Natural killer cell treated with Interleukin-12 subunit alpha and Interleukin-12 subunit beta and Interleukin-15 and Interleukin-18, amount 100 ng/mL, for 72 hours (primary cell): ENCODE measurements at regions not wholly inside any gene's neighbourhood (a gene's known extent, or its start where the extent isn't known, plus 50 kb on each side); places are given as distances from the start of the nearest gene placed in this dataset.

Source experiments
- ATAC-seq, 2 donors: fragments of 150-1000 bp; cut with Tn5 transposase in 1 of 2; sonication (Bioruptor Pico), chemical (Tn5 transposase) in 1 of 2; 2 replicates each; pipeline ENCODE4 v1.10.0; 2021
- DNase-seq: peaks from one replicate; pipeline ENCODE4 v3.0.0; 2022; ENCODE audit warnings: low spot score
- H3K27ac Mint-ChIP-seq, 2 donors: 1 replicate in 1 of 2; 2 replicates in 1 of 2; pipeline ENCODE4 v1.8.0; 2022; ENCODE audit warnings: mixed read lengths in 2 of 2, mild to moderate bottlenecking in 1 of 2, moderate library complexity in 1 of 2
- H3K27me3 Mint-ChIP-seq, 2 donors: 1 replicate in 1 of 2; 2 replicates in 1 of 2; pipeline ENCODE4 v1.8.0; 2022; ENCODE audit warnings: mixed read lengths in 2 of 2
- H3K36me3 Mint-ChIP-seq: one replicate; pipeline ENCODE4 v1.8.0; 2022; ENCODE audit warnings: mixed read lengths
- H3K4me1 Mint-ChIP-seq, 2 donors: 1 replicate in 1 of 2; 2 replicates in 1 of 2; pipeline ENCODE4 v1.8.0; 2022; ENCODE audit warnings: low read depth in 2 of 2, mixed read lengths in 2 of 2, mild to moderate bottlenecking in 1 of 2
- H3K4me3 Mint-ChIP-seq: one replicate; pipeline ENCODE4 v1.8.0; 2022; ENCODE audit warnings: mixed read lengths
- H3K9me3 Mint-ChIP-seq: 2 replicates; pipeline ENCODE4 v1.8.0; 2022; ENCODE audit warnings: mixed read lengths

- ATAC-seq (no peak), DNase-seq (no peak)
- Mint-ChIP-seq H3K36me3 (no peaks in the 10 kb centered on the region), H3K4me1 (peaks cover 0 to 2% of the 10 kb centered on the region in 2 donors), H3K27ac (peak overlapping the region in 1 of 2 donors; percentile 13), H3K4me3 (no peak overlapping the region), H3K9me3 (no peaks in the 10 kb centered on the region), H3K27me3 (peaks cover 7 to 15% of the 10 kb centered on the region in 2 donors)
These were observed 256.5 kb upstream of the KRR1 start for GRCh38 chr12:75767957-75768356.

GRCh38 chr12:75766263-75767160, 255.1 kb upstream of the KRR1 start:
- DNase-seq (no peak), ATAC-seq (no peak)
- peak overlapping the region in 1 of 2 donors; percentile 41 for H3K27ac Mint-ChIP-seq
- H3K27me3 Mint-ChIP-seq, result peaks cover 10 to 15% of the 10 kb centered on the region in 2 donors
- H3K36me3 Mint-ChIP-seq, result no peaks in the 10 kb centered on the region
- H3K4me3 Mint-ChIP-seq, result no peak overlapping the region
- no peaks in the 10 kb centered on the region for H3K9me3 Mint-ChIP-seq
- no peaks in the 10 kb centered on the region for H3K4me1 Mint-ChIP-seq

GRCh38 chr12:75765170-75766059, 254.0 kb upstream of the KRR1 start:
- H3K4me3 Mint-ChIP-seq, result no peak overlapping the region
- DNase-seq (no peak), ATAC-seq (no peak)
- no peaks in the 10 kb centered on the region for H3K9me3 Mint-ChIP-seq
- H3K27ac Mint-ChIP-seq, result peak overlapping the region in 1 of 2 donors; percentile 5
- H3K27me3 Mint-ChIP-seq, result peaks cover 10 to 15% of the 10 kb centered on the region in 2 donors
- no peaks in the 10 kb centered on the region for H3K4me1 Mint-ChIP-seq
- H3K36me3 Mint-ChIP-seq, result no peaks in the 10 kb centered on the region

- DNase-seq (no peak), ATAC-seq (no peak)
- Mint-ChIP-seq H3K27me3 (peaks cover 10 to 15% of the 10 kb centered on the region in 2 donors), H3K9me3 (no peaks in the 10 kb centered on the region), H3K4me3 (no peak overlapping the region), H3K36me3 (no peaks in the 10 kb centered on the region), H3K4me1 (no peaks in the 10 kb centered on the region), H3K27ac (no peak overlapping the region)
These were observed 252.9 kb upstream of the KRR1 start for GRCh38 chr12:75764091-75764841.

GRCh38 chr12:75760573-75761294, 249.3 kb upstream of the KRR1 start:
- no peak for DNase-seq
- Mint-ChIP-seq H3K4me1 (peaks cover 4% of the 10 kb centered on the region in 2 donors), H3K27ac (no peak overlapping the region), H3K4me3 (no peak overlapping the region), H3K27me3 (peaks cover 3% of the 10 kb centered on the region in 2 donors), H3K36me3 (no peaks in the 10 kb centered on the region), H3K9me3 (no peaks in the 10 kb centered on the region)
- no peak for ATAC-seq

GRCh38 chr12:75759842-75760572, 248.6 kb upstream of the KRR1 start:
- peak overlapping the region in 1 of 2 donors; percentile 22 for H3K27ac Mint-ChIP-seq

GRCh38 chr12:75759196-75759595, 247.8 kb upstream of the KRR1 start:
- no peaks in the 10 kb centered on the region for H3K36me3 Mint-ChIP-seq
- no peak for ATAC-seq
- H3K4me1 Mint-ChIP-seq, result peaks cover 15 to 19% of the 10 kb centered on the region in 2 donors
- H3K9me3 Mint-ChIP-seq, result no peaks in the 10 kb centered on the region
- H3K4me3 Mint-ChIP-seq, result no peak overlapping the region
- H3K27ac Mint-ChIP-seq, result peak overlapping the region in 1 of 2 donors; percentile 22
- DNase-seq, result no peak
- H3K27me3 Mint-ChIP-seq, result peaks cover 0 to 3% of the 10 kb centered on the region in 2 donors

More at GRCh38 chr12:75759842-75760572, 248.6 kb upstream of the KRR1 start:
- peaks cover 9 to 11% of the 10 kb centered on the region in 2 donors for H3K4me1 Mint-ChIP-seq
- H3K27me3 Mint-ChIP-seq, result peaks cover 0 to 3% of the 10 kb centered on the region in 2 donors
- no peak for DNase-seq
- H3K36me3 Mint-ChIP-seq, result no peaks in the 10 kb centered on the region
- ATAC-seq, result peak in 1 of 2 donors; percentile 79
- H3K9me3 Mint-ChIP-seq, result no peaks in the 10 kb centered on the region
- H3K4me3 Mint-ChIP-seq, result no peak overlapping the region

- H3K9me3 Mint-ChIP-seq, result no peaks in the 10 kb centered on the region
- no peak overlapping the region for H3K4me3 Mint-ChIP-seq
- DNase-seq (no peak), ATAC-seq (no peak)
- H3K27ac Mint-ChIP-seq, result peak overlapping the region in 1 of 2 donors; percentile 38
- H3K36me3 Mint-ChIP-seq, result no peaks in the 10 kb centered on the region
- H3K27me3 Mint-ChIP-seq, result no peaks in the 10 kb centered on the region
- H3K4me1 Mint-ChIP-seq, result peaks cover 20 to 22% of the 10 kb centered on the region in 2 donors
These were observed 245.4 kb upstream of the KRR1 start for GRCh38 chr12:75756771-75757170.

- ATAC-seq, result no peak
- H3K27me3 Mint-ChIP-seq, result no peaks in the 10 kb centered on the region
These were observed 244.7 kb upstream of the KRR1 start for GRCh38 chr12:75756111-75756510.

GRCh38 chr12:75754698-75755097, 243.3 kb upstream of the KRR1 start:
- peak; percentile 78 to 86 for ATAC-seq
- DNase-seq, result peak; percentile 61
- H3K36me3 Mint-ChIP-seq, result no peaks in the 10 kb centered on the region
- no peaks in the 10 kb centered on the region for H3K27me3 Mint-ChIP-seq
- no peaks in the 10 kb centered on the region for H3K9me3 Mint-ChIP-seq
- peaks cover 20 to 22% of the 10 kb centered on the region in 2 donors for H3K4me1 Mint-ChIP-seq
- H3K27ac Mint-ChIP-seq, result peak overlapping the region; percentile 79
- H3K4me3 Mint-ChIP-seq, result peak overlapping the region; percentile 52

More at GRCh38 chr12:75756111-75756510, 244.7 kb upstream of the KRR1 start:
- Mint-ChIP-seq H3K36me3 (no peaks in the 10 kb centered on the region), H3K9me3 (no peaks in the 10 kb centered on the region), H3K4me1 (peaks cover 20 to 22% of the 10 kb centered on the region in 2 donors), H3K27ac (peak overlapping the region; percentile 79), H3K4me3 (no peak overlapping the region)
- no peak for DNase-seq

GRCh38 chr12:75754141-75754540, 242.7 kb upstream of the KRR1 start:
- peak; percentile 67 to 89 for ATAC-seq
- peaks cover 20 to 22% of the 10 kb centered on the region in 2 donors for H3K4me1 Mint-ChIP-seq
- H3K27me3 Mint-ChIP-seq, result no peaks in the 10 kb centered on the region
- H3K9me3 Mint-ChIP-seq, result no peaks in the 10 kb centered on the region
- H3K27ac Mint-ChIP-seq, result peak overlapping the region; percentile 79
- peak overlapping the region; percentile 52 for H3K4me3 Mint-ChIP-seq
- no peaks in the 10 kb centered on the region for H3K36me3 Mint-ChIP-seq
- DNase-seq, result no peak

GRCh38 chr12:75751769-75752471, 240.5 kb upstream of the KRR1 start:
- no peak for DNase-seq
- no peaks in the 10 kb centered on the region for H3K36me3 Mint-ChIP-seq
- ATAC-seq, result no peak
- H3K9me3 Mint-ChIP-seq, result no peaks in the 10 kb centered on the region
- H3K27ac Mint-ChIP-seq, result peak overlapping the region in 1 of 2 donors; percentile 79
- peaks cover 20 to 22% of the 10 kb centered on the region in 2 donors for H3K4me1 Mint-ChIP-seq
- no peak overlapping the region for H3K4me3 Mint-ChIP-seq
- H3K27me3 Mint-ChIP-seq, result no peaks in the 10 kb centered on the region
